Stomach (tissue), 8 donors: ENCODE measurements at regions not wholly inside any gene's neighbourhood (a gene's known extent, or its start where the extent isn't known, plus 50 kb on each side); places are given as distances from the start of the nearest gene placed in this dataset.

Source experiments
- DNase-seq, 2 donors: peaks; one replicate each; pipeline versions ENCODE4 v3.0.0 to v3.0.0-alpha.2; 2013 to 2019
- H3K27ac ChIP-seq, 5 donors: fragments of 200-600 bp in 4 of 5; sonication (generic) in 4 of 5; one replicate each; pipeline ENCODE4 v1.5.1; 2013 to 2019; ENCODE audit warnings: mild to moderate bottlenecking in 1 of 5, moderate library complexity in 1 of 5
- H3K27me3 ChIP-seq, 3 donors: fragments of 200-600 bp; sonication (generic); one replicate each; pipeline ENCODE4 v1.5.1; 2017 to 2019; ENCODE audit warnings: mixed run types in 1 of 3
- H3K36me3 ChIP-seq, 4 donors: fragments of 200-600 bp; sonication (generic); 1 replicate in 3 of 4; 2 replicates in 1 of 4; pipeline ENCODE4 v1.5.1; 2016 to 2019
- H3K4me1 ChIP-seq, 4 donors: fragments of 200-600 bp; sonication (generic); one replicate each; pipeline ENCODE4 v1.5.1; 2016 to 2019
- H3K4me3 ChIP-seq, 4 donors: fragments of 200-600 bp; sonication (generic) in 3 of 4; one replicate each; pipeline ENCODE4 v1.5.1; 2016 to 2019; ENCODE audit warnings: mild to moderate bottlenecking in 1 of 4
- H3K9me3 ChIP-seq, 4 donors: fragments of 200-600 bp; sonication (generic); one replicate each; pipeline ENCODE4 v1.5.1; 2016 to 2019
- EP300 ChIP-seq: sonication (generic); formaldehyde crosslinking; IDR thresholded peaks from one replicate; pipeline ENCODE4 v1.6.1; 2017; ENCODE audit warnings: antibody characterized with exemption
- POLR2A ChIP-seq, 4 donors: fragments of 450-650 bp; IDR thresholded peaks; one replicate each; pipeline ENCODE4 v1.6.1; 2016; ENCODE audit warnings: antibody characterized with exemption in 4 of 4, control low read depth in 2 of 4, mild to moderate bottlenecking in 1 of 4, moderate library complexity in 1 of 4
- POLR2AphosphoS5 ChIP-seq, 3 donors: sonication (generic); formaldehyde crosslinking; IDR thresholded peaks; one replicate each; pipeline ENCODE4 v1.6.1; 2016; ENCODE audit warnings: antibody characterized with exemption in 3 of 3
- WGBS, 5 donors: extraction: QIAGEN DNeasy Blood & Tissue Kit in 3 of 5; methylation state at CpG; one replicate each; pipeline versions ENCODE4 v1.1.5 to v1.1.7; 2013 to 2018; 5-methylcytosine and 5-hydroxymethylcytosine counted together
- intact Hi-C: fragments of 100-400 bp; cut with DNase I; formaldehyde crosslinking; loops from one replicate; pipeline ENCODE4 v1.15.1; 2023; ENCODE audit warnings: low total_unique reads
- TF ChIP-seq, protein P1 (sequence below), 7 experiments: fragments of 450-650 bp in 4 of 7; fragments of 200-600 bp in 3 of 7; sonication (generic) in 3 of 7; IDR thresholded peaks; one replicate each; pipeline ENCODE4 v1.5.1; 2016 to 2019; ENCODE audit warnings: antibody characterized with exemption in 7 of 7, control low read depth in 2 of 7, mild to moderate bottlenecking in 1 of 7
- donor health status: healthy with polysubstance abuse.
- donor health status: Bipolar disorder and iron deficiency.
- donor health status: healthy.

DNA sequence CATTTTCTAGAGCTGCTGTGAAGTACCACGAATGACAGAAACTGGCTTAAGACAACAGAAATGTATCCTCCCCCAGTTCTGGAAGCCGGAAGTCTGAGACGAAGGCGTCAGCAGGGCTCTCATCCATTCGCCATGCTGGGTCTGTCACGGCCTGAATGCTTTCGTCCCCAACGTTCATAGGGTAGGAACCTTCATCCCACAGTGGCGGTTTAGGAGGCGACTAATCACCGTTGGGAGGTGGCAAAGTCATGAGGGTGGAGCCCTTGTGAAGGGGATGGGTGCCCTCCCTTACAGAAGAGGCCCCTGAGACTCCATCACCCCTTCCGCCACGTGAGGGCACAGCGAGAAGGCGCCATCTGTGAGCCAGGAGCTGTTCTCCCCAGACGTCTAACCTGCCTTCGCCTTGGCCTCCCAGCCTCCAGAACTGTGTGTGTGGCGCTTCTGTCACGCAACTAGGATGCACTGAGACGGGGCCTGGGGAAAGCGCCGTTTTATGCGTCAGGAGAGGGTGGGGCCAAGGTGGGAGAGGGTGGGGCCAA is 250.3 kb downstream of the TTLL2 start:
- Histone ChIP-seq H3K27me3 (no peaks in the 10 kb centered on the region), H3K9me3 (no peaks in the 10 kb centered on the region), H3K36me3 (no peaks in the 10 kb centered on the region), H3K27ac (no peak overlapping the region), H3K4me3 (no peak overlapping the region), H3K4me1 (peaks cover 0 to 11% (median 3%) of the 10 kb centered on the region in 4 donors)
- TF ChIP-seq, protein P1, sequence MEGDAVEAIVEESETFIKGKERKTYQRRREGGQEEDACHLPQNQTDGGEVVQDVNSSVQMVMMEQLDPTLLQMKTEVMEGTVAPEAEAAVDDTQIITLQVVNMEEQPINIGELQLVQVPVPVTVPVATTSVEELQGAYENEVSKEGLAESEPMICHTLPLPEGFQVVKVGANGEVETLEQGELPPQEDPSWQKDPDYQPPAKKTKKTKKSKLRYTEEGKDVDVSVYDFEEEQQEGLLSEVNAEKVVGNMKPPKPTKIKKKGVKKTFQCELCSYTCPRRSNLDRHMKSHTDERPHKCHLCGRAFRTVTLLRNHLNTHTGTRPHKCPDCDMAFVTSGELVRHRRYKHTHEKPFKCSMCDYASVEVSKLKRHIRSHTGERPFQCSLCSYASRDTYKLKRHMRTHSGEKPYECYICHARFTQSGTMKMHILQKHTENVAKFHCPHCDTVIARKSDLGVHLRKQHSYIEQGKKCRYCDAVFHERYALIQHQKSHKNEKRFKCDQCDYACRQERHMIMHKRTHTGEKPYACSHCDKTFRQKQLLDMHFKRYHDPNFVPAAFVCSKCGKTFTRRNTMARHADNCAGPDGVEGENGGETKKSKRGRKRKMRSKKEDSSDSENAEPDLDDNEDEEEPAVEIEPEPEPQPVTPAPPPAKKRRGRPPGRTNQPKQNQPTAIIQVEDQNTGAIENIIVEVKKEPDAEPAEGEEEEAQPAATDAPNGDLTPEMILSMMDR (IDR thresholded peaks at IDR 0.05) = no peak
- TF ChIP-seq POLR2A (IDR thresholded peaks at IDR 0.05) = no peak
- TF ChIP-seq POLR2AphosphoS5 (IDR thresholded peaks at IDR 0.05) = no peak
- 84 to 93% (median 91%) methylated on average over 17 to 23 of the region's 23 CpGs for WGBS, 5 donors
- DNase-seq = no peak
- intact Hi-C loops = no loop called here

DNA sequence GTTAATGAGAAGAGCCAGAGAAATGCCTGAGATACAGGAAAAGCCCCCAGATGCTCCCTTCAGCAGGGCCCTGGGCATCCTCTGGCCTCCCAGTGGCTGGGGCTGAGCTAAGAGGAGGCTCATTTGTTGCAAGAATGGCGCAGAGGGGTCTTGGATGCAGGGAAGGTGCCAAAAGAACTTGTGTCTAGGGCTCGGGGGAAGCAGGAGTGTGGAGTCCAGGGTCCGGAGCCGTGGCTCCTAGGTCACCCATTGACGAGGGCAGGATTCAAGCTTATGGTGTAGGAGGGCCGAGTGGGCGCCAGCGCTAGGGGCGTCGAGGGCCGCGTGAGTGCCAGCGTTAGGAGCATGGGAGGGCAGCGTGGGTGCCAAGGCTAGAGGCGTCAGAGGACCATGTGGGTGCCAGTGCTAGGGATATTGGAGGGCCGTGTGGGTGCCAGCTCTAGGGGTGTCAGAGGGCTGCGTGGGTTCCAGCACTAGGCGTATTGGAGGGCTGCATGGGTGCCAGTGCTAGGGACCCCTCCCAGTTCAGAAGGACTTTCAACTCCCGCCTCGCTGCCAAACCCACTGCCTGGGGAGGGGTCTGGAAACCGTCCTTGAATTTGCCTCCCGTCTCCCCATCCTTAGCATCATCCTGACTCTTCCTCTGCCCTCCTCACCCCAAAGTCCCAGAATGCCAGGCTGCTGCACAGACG is 250.5 kb upstream of the AFDN start:
- no peaks in the 10 kb centered on the region for H3K9me3 ChIP-seq
- no peak overlapping the region for H3K27ac ChIP-seq
- TF ChIP-seq, protein P1 (IDR thresholded peaks at IDR 0.05) = no peak
- WGBS, 5 donors = 89 to 94% (median 91%) methylated on average over 23 of the region's 23 CpGs
- DNase-seq = no peak
- no peaks in the 10 kb centered on the region for H3K27me3 ChIP-seq
- intact Hi-C loops = no loop called here
- H3K4me1 ChIP-seq = peaks cover 0 to 11% (median 3%) of the 10 kb centered on the region in 4 donors
- H3K4me3 ChIP-seq = no peak overlapping the region
- no peaks in the 10 kb centered on the region for H3K36me3 ChIP-seq

DNA sequence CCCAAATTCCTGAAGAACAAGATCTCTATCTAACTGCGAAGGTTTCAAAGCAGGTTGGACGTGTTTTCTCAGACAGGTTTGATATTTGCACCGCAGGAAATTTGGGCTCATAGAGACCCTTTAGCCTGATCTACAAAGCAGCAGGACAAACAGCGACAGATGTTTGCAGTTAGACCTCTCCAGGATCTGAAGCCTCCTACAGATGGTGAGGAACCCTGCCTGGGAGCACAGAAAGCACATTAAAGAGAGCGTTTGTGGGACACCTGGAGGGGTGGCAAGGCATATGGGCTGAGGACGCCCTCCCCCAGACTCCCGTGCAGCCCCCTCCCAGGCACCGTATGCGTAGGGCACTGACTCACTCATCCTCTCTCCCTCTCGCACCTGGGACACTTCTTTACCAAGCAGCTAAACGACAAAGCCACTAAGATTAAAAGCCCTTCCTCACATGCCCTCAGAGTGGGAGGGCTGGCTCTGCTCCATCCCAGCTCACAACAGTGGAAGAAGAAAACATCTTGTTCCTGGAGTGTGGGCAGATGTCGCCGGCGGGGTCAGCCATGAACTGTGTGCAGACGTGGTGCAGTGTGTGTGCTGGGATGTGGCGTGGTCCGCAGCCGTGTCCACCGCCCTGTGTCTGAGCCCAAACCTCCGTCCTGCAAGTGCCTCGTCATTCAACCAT is 249.7 kb upstream of the AFDN start:
- H3K9me3 ChIP-seq = no peaks in the 10 kb centered on the region
- no peak overlapping the region for H3K27ac ChIP-seq
- no peak overlapping the region for H3K4me3 ChIP-seq
- no peaks in the 10 kb centered on the region for H3K27me3 ChIP-seq
- no peaks in the 10 kb centered on the region for H3K36me3 ChIP-seq
- H3K4me1 ChIP-seq = peaks cover 0 to 11% (median 3%) of the 10 kb centered on the region in 4 donors
- intact Hi-C loops = no loop called here
- TF ChIP-seq POLR2AphosphoS5 (IDR thresholded peaks at IDR 0.05) (no peak), EP300 (no peak), POLR2A (IDR thresholded peaks at IDR 0.05) (no peak)
- TF ChIP-seq, protein P1 (IDR thresholded peaks at IDR 0.05) = no peak
- DNase-seq = no peak
- WGBS, 5 donors = 75 to 81% (median 77%) methylated on average over 21 of the region's 21 CpGs

DNA sequence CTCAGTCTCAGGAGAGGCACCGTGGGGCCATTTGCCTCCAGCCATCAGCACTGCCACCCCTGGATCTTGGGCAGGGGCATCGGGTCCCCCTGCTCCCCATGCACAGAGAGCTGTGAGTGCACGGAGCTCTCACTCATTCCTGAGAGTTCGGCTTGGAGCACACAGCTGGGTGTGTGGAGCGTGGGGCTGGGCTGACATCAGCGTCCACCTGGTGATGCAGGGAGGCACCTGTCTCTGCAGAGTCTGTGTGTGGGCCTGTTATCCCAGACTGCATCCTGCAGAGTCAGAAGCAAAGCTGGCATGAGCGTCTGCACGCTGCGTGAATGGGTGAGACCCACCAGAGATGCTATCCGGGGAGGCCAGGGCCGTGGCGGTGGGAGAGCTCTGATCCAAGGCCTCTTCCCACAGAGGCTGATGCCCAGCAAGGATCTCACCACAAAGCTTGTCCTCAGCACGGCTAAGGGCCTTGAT is 248.8 kb upstream of the AFDN start:
- no peak overlapping the region for H3K27ac ChIP-seq
- 69 to 96% (median 76%) methylated on average over 13 of the region's 13 CpGs for WGBS, 5 donors
- H3K4me3 ChIP-seq = no peak overlapping the region
- H3K36me3 ChIP-seq = no peaks in the 10 kb centered on the region
- no peak for TF ChIP-seq POLR2A (IDR thresholded peaks at IDR 0.05)
- TF ChIP-seq, protein P1 (IDR thresholded peaks at IDR 0.05) = no peak
- no peak for TF ChIP-seq POLR2AphosphoS5 (IDR thresholded peaks at IDR 0.05)
- TF ChIP-seq EP300 = no peak
- H3K9me3 ChIP-seq = peaks cover 0 to 7% (median 2%) of the 10 kb centered on the region in 4 donors
- peaks cover 0 to 10% (median 3%) of the 10 kb centered on the region in 4 donors for H3K4me1 ChIP-seq
- H3K27me3 ChIP-seq = no peaks in the 10 kb centered on the region
- no peak for DNase-seq
- intact Hi-C loops = no loop called here
